BLaER1 (cell line): ENCODE measurements at regions not wholly inside any gene's neighbourhood (a gene's known extent, or its start where the extent isn't known, plus 50 kb on each side); places are given as distances from the start of the nearest gene placed in this dataset.

Experiments
- H3K27ac ChIP-seq: shearing (Covaris generic); formaldehyde crosslinking; 2 replicates; pipeline ENCODE4 v1.8.1; 2022
- H3K27me3 ChIP-seq: shearing (Covaris generic); formaldehyde crosslinking; 2 replicates; pipeline ENCODE4 v1.8.1; 2022
- H3K36me3 ChIP-seq: shearing (Covaris generic); formaldehyde crosslinking; 2 replicates; pipeline ENCODE4 v1.8.1; 2022
- H3K4me1 ChIP-seq: shearing (Covaris generic); formaldehyde crosslinking; 2 replicates; pipeline ENCODE4 v1.8.1; 2022
- H3K4me2 ChIP-seq: shearing (Covaris generic); formaldehyde crosslinking; 2 replicates; pipeline ENCODE4 v1.8.1; 2022
- H3K4me3 ChIP-seq: shearing (Covaris generic); formaldehyde crosslinking; 2 replicates; pipeline ENCODE4 v1.8.1; 2022
- H3K9ac ChIP-seq: shearing (Covaris generic); formaldehyde crosslinking; 2 replicates; pipeline ENCODE4 v1.8.1; 2022
- H3K9me3 ChIP-seq: shearing (Covaris generic); formaldehyde crosslinking; 2 replicates; pipeline ENCODE4 v1.8.1; 2022
- H4K20me1 ChIP-seq: shearing (Covaris generic); formaldehyde crosslinking; 2 replicates; pipeline ENCODE4 v1.8.1; 2022
- Cebpa-rat ChIP-seq: shearing (Covaris generic); IDR thresholded peaks from 2 replicates; pipeline ENCODE4 v1.8.1; 2022

GRCh38 chr18:78717051-78717765 lies 262.4 kb upstream of the SALL3 start:
- Histone ChIP-seq H3K27me3 (no peaks in the 10 kb centered on the region), H3K9ac (no peak overlapping the region), H4K20me1 (no peaks in the 10 kb centered on the region), H3K9me3 (no peaks in the 10 kb centered on the region), H3K27ac (no peak overlapping the region), H3K4me2 (no peak overlapping the region), H3K36me3 (no peaks in the 10 kb centered on the region), H3K4me1 (no peaks in the 10 kb centered on the region), H3K4me3 (no peak overlapping the region)
- no peak for TF ChIP-seq Cebpa-rat

GRCh38 chr18:78717766-78718150 lies 261.9 kb upstream of the SALL3 start:
- H3K27ac ChIP-seq: no peak overlapping the region
- H3K4me1 ChIP-seq: no peaks in the 10 kb centered on the region
- no peak overlapping the region for H3K4me2 ChIP-seq
- no peaks in the 10 kb centered on the region for H3K9me3 ChIP-seq
- no peak overlapping the region for H3K4me3 ChIP-seq
- no peak overlapping the region for H3K9ac ChIP-seq
- no peaks in the 10 kb centered on the region for H3K36me3 ChIP-seq
- no peaks in the 10 kb centered on the region for H4K20me1 ChIP-seq
- no peaks in the 10 kb centered on the region for H3K27me3 ChIP-seq
- no peak for TF ChIP-seq Cebpa-rat

GRCh38 chr18:78719821-78720220 lies 259.8 kb upstream of the SALL3 start:
- Histone ChIP-seq H3K27ac (no peak overlapping the region), H3K27me3 (no peaks in the 10 kb centered on the region), H3K4me1 (no peaks in the 10 kb centered on the region), H3K36me3 (no peaks in the 10 kb centered on the region), H4K20me1 (no peaks in the 10 kb centered on the region), H3K9ac (no peak overlapping the region), H3K4me2 (no peak overlapping the region), H3K4me3 (no peak overlapping the region), H3K9me3 (no peaks in the 10 kb centered on the region)
- TF ChIP-seq Cebpa-rat: no peak

GRCh38 chr18:78720456-78721237 lies 259.0 kb upstream of the SALL3 start:
- Histone ChIP-seq H3K4me1 (no peaks in the 10 kb centered on the region), H3K27me3 (no peaks in the 10 kb centered on the region), H3K4me3 (no peak overlapping the region), H3K9me3 (no peaks in the 10 kb centered on the region), H3K27ac (no peak overlapping the region), H3K4me2 (no peak overlapping the region), H3K9ac (no peak overlapping the region), H3K36me3 (no peaks in the 10 kb centered on the region), H4K20me1 (no peaks in the 10 kb centered on the region)
- TF ChIP-seq Cebpa-rat: no peak

- no peaks in the 10 kb centered on the region for H3K9me3 ChIP-seq
- TF ChIP-seq Cebpa-rat: no peak
- H3K4me3 ChIP-seq: no peak overlapping the region
- no peaks in the 10 kb centered on the region for H3K27me3 ChIP-seq
- H3K36me3 ChIP-seq: no peaks in the 10 kb centered on the region
- H3K4me2 ChIP-seq: no peak overlapping the region
- H3K4me1 ChIP-seq: no peaks in the 10 kb centered on the region
- H4K20me1 ChIP-seq: no peaks in the 10 kb centered on the region
- no peak overlapping the region for H3K27ac ChIP-seq
- H3K9ac ChIP-seq: no peak overlapping the region
These were observed 258.3 kb upstream of the SALL3 start for GRCh38 chr18:78721238-78721875.

- Histone ChIP-seq H3K9me3 (no peaks in the 10 kb centered on the region), H3K4me1 (no peaks in the 10 kb centered on the region), H3K27ac (no peak overlapping the region), H3K9ac (no peak overlapping the region), H3K27me3 (no peaks in the 10 kb centered on the region), H3K36me3 (no peaks in the 10 kb centered on the region), H3K4me2 (no peak overlapping the region), H4K20me1 (no peaks in the 10 kb centered on the region), H3K4me3 (no peak overlapping the region)
- TF ChIP-seq Cebpa-rat: no peak
These were observed 257.6 kb upstream of the SALL3 start for GRCh38 chr18:78721981-78722380.

GRCh38 chr18:78722386-78722785 lies 257.2 kb upstream of the SALL3 start:
- no peak for TF ChIP-seq Cebpa-rat
- H3K9ac ChIP-seq: no peak overlapping the region
- H3K4me3 ChIP-seq: no peak overlapping the region
- H3K4me1 ChIP-seq: no peaks in the 10 kb centered on the region
- H3K27ac ChIP-seq: no peak overlapping the region
- H3K9me3 ChIP-seq: no peaks in the 10 kb centered on the region
- H3K27me3 ChIP-seq: no peaks in the 10 kb centered on the region
- no peak overlapping the region for H3K4me2 ChIP-seq
- no peaks in the 10 kb centered on the region for H4K20me1 ChIP-seq
- H3K36me3 ChIP-seq: no peaks in the 10 kb centered on the region

GRCh38 chr18:78722929-78723710 lies 256.5 kb upstream of the SALL3 start:
- Histone ChIP-seq H3K36me3 (no peaks in the 10 kb centered on the region), H3K27ac (no peak overlapping the region), H3K4me1 (no peaks in the 10 kb centered on the region), H3K27me3 (no peaks in the 10 kb centered on the region), H3K4me3 (no peak overlapping the region), H3K9me3 (no peaks in the 10 kb centered on the region), H3K4me2 (no peak overlapping the region), H4K20me1 (no peaks in the 10 kb centered on the region), H3K9ac (no peak overlapping the region)
- no peak for TF ChIP-seq Cebpa-rat

- Histone ChIP-seq H3K9me3 (no peaks in the 10 kb centered on the region), H3K27ac (no peak overlapping the region), H3K4me2 (no peak overlapping the region), H3K4me1 (no peaks in the 10 kb centered on the region), H4K20me1 (no peaks in the 10 kb centered on the region), H3K4me3 (no peak overlapping the region), H3K9ac (no peak overlapping the region), H3K27me3 (no peaks in the 10 kb centered on the region), H3K36me3 (no peaks in the 10 kb centered on the region)
- TF ChIP-seq Cebpa-rat: no peak
These were observed 255.3 kb upstream of the SALL3 start for GRCh38 chr18:78724214-78724914.
